Activated CD4-positive, alpha-beta T cell treated with anti-CD3 and anti-CD28 coated beads, Interleukin-2, amount 10 ng/mL, durations not matched to agents 24 days and 14 days (primary cell): ENCODE measurements at regions not wholly inside any gene's neighbourhood (a gene's known extent, or its start where the extent isn't known, plus 50 kb on each side); places are given as distances from the start of the nearest gene placed in this dataset.
"Not testable (repeated sequence)": the region's sequence is repeated elsewhere in the genome, so short reads cannot be mapped to it uniquely, and the experiment has no call there.

ENCODE experiments used
- DNase-seq: peaks from one replicate; pipeline ENCODE4 v3.0.0; 2022
- H3K27ac Mint-ChIP-seq: one replicate; pipeline ENCODE4 v1.8.0; 2022; ENCODE audit warnings: mild to moderate bottlenecking, mixed read lengths
- H3K27me3 Mint-ChIP-seq: one replicate; pipeline ENCODE4 v1.8.0; 2022; ENCODE audit warnings: mixed read lengths
- H3K36me3 Mint-ChIP-seq: one replicate; pipeline ENCODE4 v1.8.0; 2022; ENCODE audit warnings: low read depth, mild to moderate bottlenecking, mixed read lengths
- H3K4me1 Mint-ChIP-seq: one replicate; pipeline ENCODE4 v1.8.0; 2021; ENCODE audit warnings: mixed read lengths
- H3K4me3 Mint-ChIP-seq: one replicate; pipeline ENCODE4 v1.8.0; 2022; ENCODE audit warnings: mild to moderate bottlenecking, moderate library complexity, mixed read lengths
- H3K9me3 Mint-ChIP-seq: one replicate; pipeline ENCODE4 v1.8.0; 2021; ENCODE audit warnings: mixed read lengths
- intact Hi-C: fragments of 100-400 bp; cut with micrococcal nuclease; formaldehyde crosslinking; loops from one replicate; pipeline ENCODE4 v1.15.1; 2023

GRCh38 chr11:100409267-100409666, 277.8 kb upstream of the ARHGAP42 start:
- H3K27ac Mint-ChIP-seq, H3K4me1 Mint-ChIP-seq, H3K27me3 Mint-ChIP-seq, DNase-seq, H3K36me3 Mint-ChIP-seq, H3K9me3 Mint-ChIP-seq, intact Hi-C loops, H3K4me3 Mint-ChIP-seq: not testable (repeated sequence)

DNA sequence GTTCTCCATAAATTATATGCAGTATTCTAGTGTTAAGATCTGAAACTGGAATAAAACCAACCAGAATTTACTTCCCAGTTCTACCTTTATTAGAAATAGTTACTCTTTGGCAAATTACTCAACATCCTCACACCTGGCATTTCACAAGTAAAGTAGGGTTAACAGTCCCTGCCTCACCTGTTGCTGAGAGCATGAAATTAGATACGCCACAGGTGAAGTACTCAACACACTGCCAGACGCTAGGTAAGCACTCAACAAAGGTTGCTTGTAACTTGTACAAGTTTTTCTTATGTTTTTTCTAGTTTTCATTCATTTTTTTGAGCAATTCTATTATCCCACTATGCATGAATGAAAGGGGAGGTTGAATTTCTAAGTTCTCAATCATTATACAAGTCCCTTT, 267.6 kb upstream of the ARHGAP42 start:
- Mint-ChIP-seq H3K36me3 (no peaks in the 10 kb centered on the region), H3K4me3 (no peak overlapping the region), H3K27ac (no peak overlapping the region), H3K27me3 (no peaks in the 10 kb centered on the region), H3K4me1 (no peaks in the 10 kb centered on the region), H3K9me3 (peaks cover 12% of the 10 kb centered on the region)
- DNase-seq, result no peak
- intact Hi-C loops, result no loop called here

DNA sequence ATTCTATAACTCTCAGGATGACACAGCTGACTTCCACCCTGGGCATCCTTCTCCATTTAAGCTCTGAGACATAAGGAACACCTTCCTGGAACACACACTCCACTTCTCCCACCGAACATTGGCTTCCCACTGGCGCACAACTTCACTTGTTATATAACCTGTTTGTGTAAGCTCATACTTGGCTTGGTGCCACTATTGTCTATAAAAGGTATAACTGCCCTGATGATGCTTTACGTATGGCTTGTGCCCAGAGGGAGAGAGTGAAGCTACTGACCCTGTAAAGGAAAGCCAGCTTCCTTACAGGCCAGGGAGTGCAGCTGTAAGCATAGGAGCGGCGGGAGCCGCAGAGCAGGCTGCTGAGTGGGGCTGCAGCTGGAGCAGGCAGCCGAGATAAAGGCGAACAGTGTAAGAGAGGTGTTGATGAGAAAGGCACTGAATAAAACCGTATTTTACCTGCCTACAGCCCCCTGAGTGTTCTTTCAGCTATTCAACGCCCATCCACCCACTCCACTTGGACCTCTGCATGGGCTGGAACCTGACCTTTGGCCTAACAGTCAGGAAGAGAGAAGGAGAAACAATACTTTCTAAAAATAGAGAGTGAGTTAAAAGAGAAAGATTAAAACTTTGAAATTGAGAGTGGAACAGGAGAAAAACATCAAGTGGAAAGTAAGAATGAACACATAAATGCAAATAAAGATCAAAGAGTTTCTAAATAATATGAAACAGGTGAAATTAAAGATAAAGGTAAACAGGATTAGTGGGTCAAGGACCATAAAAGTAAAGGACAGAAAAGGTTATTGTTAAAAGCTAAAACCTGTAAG, 252.1 kb upstream of the ARHGAP42 start:
- intact Hi-C loops, result no loop called here
- no peaks in the 10 kb centered on the region for H3K4me1 Mint-ChIP-seq
- no peaks in the 10 kb centered on the region for H3K27me3 Mint-ChIP-seq
- no peaks in the 10 kb centered on the region for H3K36me3 Mint-ChIP-seq
- DNase-seq, result no peak
- no peak overlapping the region for H3K4me3 Mint-ChIP-seq
- no peak overlapping the region for H3K27ac Mint-ChIP-seq
- peaks cover 4% of the 10 kb centered on the region for H3K9me3 Mint-ChIP-seq

DNA sequence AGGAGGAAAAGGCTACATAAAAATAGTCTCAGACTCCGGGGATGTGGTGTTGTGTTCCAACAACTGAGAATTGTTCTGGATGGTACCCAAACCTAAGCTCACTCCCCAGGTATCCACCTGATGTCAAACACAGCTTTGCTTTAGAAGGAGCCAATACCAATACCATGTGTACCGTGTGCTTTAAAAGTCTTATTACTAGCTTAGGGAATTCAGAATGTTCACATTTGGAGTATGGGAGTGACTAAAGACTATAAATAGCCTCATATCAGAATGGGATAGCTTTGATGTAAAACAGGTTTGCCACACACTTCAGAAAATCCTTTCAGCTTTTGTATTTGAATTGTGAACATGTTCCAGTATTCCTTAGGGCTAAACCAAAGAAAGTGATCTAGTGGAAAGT, 248.7 kb upstream of the ARHGAP42 start:
- Mint-ChIP-seq H3K27ac (no peak overlapping the region), H3K4me1 (no peaks in the 10 kb centered on the region), H3K4me3 (no peak overlapping the region), H3K9me3 (peaks cover 4% of the 10 kb centered on the region), H3K36me3 (no peaks in the 10 kb centered on the region), H3K27me3 (no peaks in the 10 kb centered on the region)
- DNase-seq, result no peak
- intact Hi-C loops, result no loop called here

GRCh38 chr11:100441086-100441485, 246.0 kb upstream of the ARHGAP42 start:
- no peaks in the 10 kb centered on the region for H3K9me3 Mint-ChIP-seq
- no peak overlapping the region for H3K27ac Mint-ChIP-seq
- intact Hi-C loops, result no loop called here
- no peak overlapping the region for H3K4me3 Mint-ChIP-seq
- no peaks in the 10 kb centered on the region for H3K4me1 Mint-ChIP-seq
- H3K36me3 Mint-ChIP-seq, result no peaks in the 10 kb centered on the region
- no peaks in the 10 kb centered on the region for H3K27me3 Mint-ChIP-seq
- DNase-seq, result no peak

GRCh38 chr11:100442017-100442416, 245.1 kb upstream of the ARHGAP42 start:
- no peak for DNase-seq
- no peaks in the 10 kb centered on the region for H3K27me3 Mint-ChIP-seq
- H3K4me3 Mint-ChIP-seq, result no peak overlapping the region
- intact Hi-C loops, result no loop called here
- H3K9me3 Mint-ChIP-seq, result peaks cover 1% of the 10 kb centered on the region
- H3K27ac Mint-ChIP-seq, result no peak overlapping the region
- H3K4me1 Mint-ChIP-seq, result no peaks in the 10 kb centered on the region
- H3K36me3 Mint-ChIP-seq, result no peaks in the 10 kb centered on the region

- H3K9me3 Mint-ChIP-seq, result peaks cover 9% of the 10 kb centered on the region
- no peak overlapping the region for H3K4me3 Mint-ChIP-seq
- no peaks in the 10 kb centered on the region for H3K27me3 Mint-ChIP-seq
- DNase-seq, result no peak
- no peaks in the 10 kb centered on the region for H3K36me3 Mint-ChIP-seq
- H3K27ac Mint-ChIP-seq, result no peak overlapping the region
- intact Hi-C loops, result no loop called here
- H3K4me1 Mint-ChIP-seq, result no peaks in the 10 kb centered on the region
Observed at GRCh38 chr11:100445231-100445735, 241.8 kb upstream of the ARHGAP42 start.

GRCh38 chr11:100451801-100452460, 235.2 kb upstream of the ARHGAP42 start:
- not testable (repeated sequence) for H3K36me3 Mint-ChIP-seq, H3K27me3 Mint-ChIP-seq
- H3K9me3 Mint-ChIP-seq, result peaks cover 12% of the 10 kb centered on the region

DNA sequence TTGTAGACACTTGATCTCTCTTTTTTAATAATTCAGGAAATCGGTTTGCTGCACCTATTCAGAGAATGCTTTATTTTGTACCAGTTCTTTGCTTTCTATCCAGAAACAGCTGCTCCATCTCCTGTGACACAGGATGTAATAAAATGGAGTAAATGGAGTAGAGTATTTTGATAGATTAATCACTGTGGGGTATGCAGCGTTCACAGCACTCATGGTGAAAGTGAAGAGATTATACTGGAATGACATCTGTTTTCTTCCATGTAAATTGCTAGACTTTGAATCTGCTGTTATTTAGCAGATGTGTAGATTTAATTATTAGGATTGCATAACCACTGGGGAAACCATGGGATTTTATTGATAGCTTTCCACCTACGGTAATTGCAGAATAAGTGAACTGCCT, 227.3 kb upstream of the ARHGAP42 start:
- Mint-ChIP-seq H3K27me3 (no peaks in the 10 kb centered on the region), H3K4me1 (no peaks in the 10 kb centered on the region)

More at GRCh38 chr11:100451801-100452460, 235.2 kb upstream of the ARHGAP42 start:
- H3K4me3 Mint-ChIP-seq, H3K4me1 Mint-ChIP-seq, H3K27ac Mint-ChIP-seq, DNase-seq, intact Hi-C loops: not testable (repeated sequence)

GRCh38 chr11:100460426-100460825, 226.7 kb upstream of the ARHGAP42 start:
- no peak overlapping the region for H3K27ac Mint-ChIP-seq
- no peak overlapping the region for H3K4me3 Mint-ChIP-seq
- no peaks in the 10 kb centered on the region for H3K4me1 Mint-ChIP-seq
- intact Hi-C loops, result no loop called here
- H3K9me3 Mint-ChIP-seq, result peaks cover 18% of the 10 kb centered on the region
- H3K27me3 Mint-ChIP-seq, result no peaks in the 10 kb centered on the region
- no peaks in the 10 kb centered on the region for H3K36me3 Mint-ChIP-seq
- DNase-seq, result no peak

More for the DNA sequence above, 227.3 kb upstream of the ARHGAP42 start:
- intact Hi-C loops, result no loop called here
- H3K27ac Mint-ChIP-seq, result no peak overlapping the region
- H3K36me3 Mint-ChIP-seq, result no peaks in the 10 kb centered on the region
- DNase-seq, result no peak
- H3K4me3 Mint-ChIP-seq, result no peak overlapping the region
- H3K9me3 Mint-ChIP-seq, result peaks cover 18% of the 10 kb centered on the region

GRCh38 chr11:100467821-100468508, 219.1 kb upstream of the ARHGAP42 start:
- no peaks in the 10 kb centered on the region for H3K27me3 Mint-ChIP-seq
- intact Hi-C loops, result no loop called here
- peaks cover 13% of the 10 kb centered on the region for H3K9me3 Mint-ChIP-seq
- no peak for DNase-seq
- no peak overlapping the region for H3K4me3 Mint-ChIP-seq
- H3K36me3 Mint-ChIP-seq, result no peaks in the 10 kb centered on the region
- H3K4me1 Mint-ChIP-seq, result no peaks in the 10 kb centered on the region
- no peak overlapping the region for H3K27ac Mint-ChIP-seq

DNA sequence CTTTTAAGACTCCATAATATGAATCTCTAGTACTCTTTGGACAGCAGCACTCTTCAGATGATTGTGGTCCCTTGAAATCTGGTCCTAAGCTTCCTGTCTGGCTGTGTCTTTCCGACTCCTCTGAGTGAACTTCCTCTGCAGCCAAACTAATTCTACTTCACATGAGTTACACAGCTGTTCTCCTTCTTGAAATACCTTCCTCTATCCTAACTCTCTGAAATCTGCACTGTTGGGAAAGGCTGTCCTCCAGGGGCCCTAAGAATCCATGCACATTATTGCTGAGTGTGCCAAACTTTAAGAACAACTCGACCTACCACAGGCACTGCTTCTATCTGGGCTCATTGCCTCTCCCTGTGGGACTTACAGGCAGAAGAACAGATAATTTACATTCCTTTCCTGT, 217.3 kb upstream of the ARHGAP42 start:
- Mint-ChIP-seq H3K27ac (no peak overlapping the region), H3K4me1 (no peaks in the 10 kb centered on the region), H3K4me3 (no peak overlapping the region), H3K36me3 (no peaks in the 10 kb centered on the region), H3K9me3 (peaks cover 7% of the 10 kb centered on the region), H3K27me3 (no peaks in the 10 kb centered on the region)
- DNase-seq, result no peak
- intact Hi-C loops, result no loop called here

- no peak overlapping the region for H3K4me3 Mint-ChIP-seq
- no peaks in the 10 kb centered on the region for H3K4me1 Mint-ChIP-seq
- peaks cover 5% of the 10 kb centered on the region for H3K9me3 Mint-ChIP-seq
- no peaks in the 10 kb centered on the region for H3K27me3 Mint-ChIP-seq
- no peak for DNase-seq
- intact Hi-C loops, result no loop called here
- H3K27ac Mint-ChIP-seq, result no peak overlapping the region
- H3K36me3 Mint-ChIP-seq, result no peaks in the 10 kb centered on the region
Observed at GRCh38 chr11:100472727-100473389, 214.2 kb upstream of the ARHGAP42 start.

- Mint-ChIP-seq H3K4me1 (no peaks in the 10 kb centered on the region), H3K27me3 (no peaks in the 10 kb centered on the region), H3K36me3 (no peaks in the 10 kb centered on the region), H3K4me3 (no peak overlapping the region), H3K27ac (no peak overlapping the region), H3K9me3 (peaks cover 5% of the 10 kb centered on the region)
- intact Hi-C loops, result no loop called here
- no peak for DNase-seq
Observed at GRCh38 chr11:100473390-100473740, 213.7 kb upstream of the ARHGAP42 start.
